ENCODE measurements at regions not wholly inside any gene's neighbourhood (a gene's known extent, or its start where the extent isn't known, plus 50 kb on each side); places are given as distances from the start of the nearest gene placed in this dataset.

DNA sequence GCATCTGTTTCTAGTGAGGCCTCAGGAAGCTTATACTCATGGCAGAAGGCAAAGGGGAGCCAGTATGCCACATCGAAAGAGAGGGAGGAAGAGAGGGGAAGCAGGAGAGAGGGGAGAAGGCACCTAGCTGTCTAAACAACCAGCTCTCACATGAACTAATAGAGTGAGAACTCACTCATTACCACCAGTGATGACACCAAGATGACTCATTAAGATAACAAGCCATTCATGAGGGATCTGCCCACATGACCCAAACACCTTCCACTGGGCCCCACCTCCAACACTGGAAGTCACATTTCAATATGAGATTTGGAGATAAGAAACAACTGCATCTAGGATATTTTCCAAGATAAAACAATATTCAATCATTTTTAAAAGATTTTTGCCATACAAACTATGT lies 753.9 kb upstream of the ZEB2 start (continued):
- no peak for TF ChIP-seq EZH2 (IDR thresholded peaks at IDR 0.05)

- Histone ChIP-seq H3K36me3 (ENCODE audit: control insufficient read depth in 1 of 2, insufficient read depth in 2 of 2, low read length in 2 of 2) (no peaks in the 10 kb centered on the region), H3K4me2 (ENCODE audit: low read length) (no peak overlapping the region), H2AFZ (ENCODE audit: low read depth, low read length, poor library complexity, severe bottlenecking) (no peak overlapping the region), H4K20me1 (ENCODE audit: insufficient read depth) (no peaks in the 10 kb centered on the region), H3K27ac (ENCODE audit: low read depth, low read length) (no peak overlapping the region), H3K9me2 (ENCODE audit: insufficient read depth) (no peaks in the 10 kb centered on the region), H3K9me3 (ENCODE audit: control insufficient read depth in 1 of 2, insufficient read depth in 1 of 2, low read depth in 1 of 2, low read length in 2 of 2) (no peaks in the 10 kb centered on the region), H3K9ac (ENCODE audit: low read length) (no peak overlapping the region), H3K27me3 (ENCODE audit: insufficient read depth, low read length) (no peaks in the 10 kb centered on the region), H3K4me3 (replicated peaks in 1 of 2; ENCODE audit: low read depth in 1 of 2, low read length in 2 of 2) (no peak overlapping the region), H3K4me1 (ENCODE audit: control insufficient read depth in 1 of 2, insufficient read depth in 2 of 2, low read length in 2 of 2) (peaks cover 0 to 5% of the 10 kb centered on the region in 2 experiments; a peak in 2 of 4 replicates), H3K79me2 (ENCODE audit: insufficient read depth, low read length) (no peaks in the 10 kb centered on the region)
- TF ChIP-seq SP1 (IDR thresholded peaks at IDR 0.05; ENCODE audit: low read depth) (no peak), ATF3 (IDR thresholded peaks at IDR 0.05) (no peak), EZH2phosphoT487 (IDR thresholded peaks at IDR 0.05; ENCODE audit: borderline replicate concordance) (no peak), CEBPB (IDR thresholded peaks at IDR 0.05; ENCODE audit: low read depth) (no peak)
- RAD21 ChIA-PET (ENCODE audit: low non-redundant PET in 1 of 2, low total read pairs in 2 of 2, uncharacterized antibody in 2 of 2, unreplicated experiment in 2 of 2), result no interaction called here
- DNase-seq (ENCODE audit: low read depth, low spot score) (no peak), ATAC-seq (no peak)
- CTCF ChIA-PET, result no interaction called here
- no TSS peak for BruUV-seq (replicated peaks)
- POLR2A ChIA-PET, result no interaction called here
- intact Hi-C loops (cut with micrococcal nuclease), result no loop called here
These were observed 749.0 kb upstream of the ZEB2 start for GRCh38 chr2:145268931-145269330.

DNA sequence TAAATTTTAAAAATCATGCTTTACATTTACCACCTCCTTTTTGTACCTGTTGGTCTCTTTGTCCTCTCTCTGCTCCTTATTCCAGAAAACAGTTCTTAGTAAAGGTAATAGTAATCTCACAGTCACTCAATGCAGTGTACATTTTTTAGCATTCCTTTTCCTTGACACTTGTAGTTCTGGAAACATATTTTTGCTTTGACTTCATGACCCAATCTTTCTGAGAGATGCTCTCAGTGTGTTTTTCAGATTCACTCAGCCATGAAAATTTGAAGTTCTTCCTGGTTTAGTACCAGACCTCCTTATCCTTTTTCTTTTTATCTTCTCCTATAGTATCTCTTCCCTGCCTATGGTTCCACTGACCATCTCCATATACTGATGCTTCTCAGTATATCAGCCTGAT lies 747.5 kb upstream of the ZEB2 start:
- RAD21 ChIA-PET (ENCODE audit: low non-redundant PET in 1 of 2, low total read pairs in 2 of 2, uncharacterized antibody in 2 of 2, unreplicated experiment in 2 of 2), result no interaction called here
- ATAC-seq (no peak), DNase-seq (ENCODE audit: low read depth, low spot score) (no peak)
- Histone ChIP-seq H2AFZ (ENCODE audit: low read depth, low read length, poor library complexity, severe bottlenecking) (no peak overlapping the region), H4K20me1 (ENCODE audit: insufficient read depth) (no peaks in the 10 kb centered on the region), H3K27me3 (ENCODE audit: insufficient read depth, low read length) (no peaks in the 10 kb centered on the region), H3K9me3 (ENCODE audit: control insufficient read depth in 1 of 2, insufficient read depth in 1 of 2, low read depth in 1 of 2, low read length in 2 of 2) (no peaks in the 10 kb centered on the region), H3K36me3 (ENCODE audit: control insufficient read depth in 1 of 2, insufficient read depth in 2 of 2, low read length in 2 of 2) (no peaks in the 10 kb centered on the region), H3K9me2 (ENCODE audit: insufficient read depth) (no peaks in the 10 kb centered on the region), H3K9ac (ENCODE audit: low read length) (no peak overlapping the region), H3K4me1 (ENCODE audit: control insufficient read depth in 1 of 2, insufficient read depth in 2 of 2, low read length in 2 of 2) (no peaks in the 10 kb centered on the region), H3K4me3 (replicated peaks in 1 of 2; ENCODE audit: low read depth in 1 of 2, low read length in 2 of 2) (no peak overlapping the region), H3K27ac (ENCODE audit: low read depth, low read length) (no peak overlapping the region), H3K79me2 (ENCODE audit: insufficient read depth, low read length) (no peaks in the 10 kb centered on the region), H3K4me2 (ENCODE audit: low read length) (no peak overlapping the region)
- BruUV-seq (replicated peaks), result no TSS peak
- intact Hi-C loops (cut with micrococcal nuclease), result no loop called here
- no peak for TF ChIP-seq EGR1 (IDR thresholded peaks at IDR 0.05; ENCODE audit: low read depth)
- TF ChIP-seq CBX3 (IDR thresholded peaks at IDR 0.05; ENCODE audit: low read depth), result no peak
- no peak for TF ChIP-seq ZFX (IDR thresholded peaks at IDR 0.05)
- no peak for TF ChIP-seq YY1 (IDR thresholded peaks at IDR 0.05; ENCODE audit: extremely low read depth, insufficient replicate concordance, low read depth, low read length)
- TF ChIP-seq ZNF274 (IDR thresholded peaks at IDR 0.05; ENCODE audit: low read depth, low read length), result no peak
- TF ChIP-seq MAX (IDR thresholded peaks at IDR 0.05), result no peak
- TF ChIP-seq CTCF (IDR thresholded peaks at IDR 0.05 in 2 of 3, conservative IDR thresholded peaks at IDR 0.05 in 1 of 3; ENCODE audit: borderline replicate concordance in 1 of 3, insufficient read depth in 1 of 3, low read depth in 2 of 3, low read length in 2 of 3), result no peak
- TF ChIP-seq RAD21 (IDR thresholded peaks at IDR 0.05; ENCODE audit: low read depth), result no peak
- POLR2A ChIA-PET, result interaction anchor here (2.0 kb wide), 1 partner anchor 10 kb away, joined by 7 read pairs; no protein-coding TSS in a partner anchor
- CTCF ChIA-PET, result no interaction called here
